ENCODE measurements at regions not wholly inside any gene's neighbourhood (a gene's known extent, or its start where the extent isn't known, plus 50 kb on each side); places are given as distances from the start of the nearest gene placed in this dataset.

DNA sequence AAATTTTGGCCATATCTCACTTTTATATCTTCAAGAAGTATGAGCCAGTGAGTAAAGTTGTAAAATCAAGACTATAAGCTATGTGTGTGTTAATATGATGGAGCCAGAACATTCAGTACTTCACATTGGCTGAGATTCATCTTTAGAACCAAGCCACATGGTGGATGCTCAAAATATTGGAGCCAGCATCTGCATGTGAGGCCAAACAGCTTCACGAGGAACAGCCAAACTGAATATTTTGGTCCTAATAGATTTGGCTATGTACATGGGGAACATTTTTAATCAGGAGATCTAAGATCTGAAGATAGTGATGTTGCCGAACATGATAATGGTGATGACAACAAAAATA is 1089.8 kb downstream of the TUSC7 start:
- FAIRE-seq, result no peak
- Histone ChIP-seq H3K27me3 (ENCODE audit: control insufficient read depth in 2 of 2, insufficient read depth in 2 of 2, low read length in 2 of 2) (no peaks in the 10 kb centered on the region), H3K4me1 (replicated peaks in 1 of 2; ENCODE audit: control insufficient read depth in 2 of 2, insufficient read depth in 2 of 2, low read length in 2 of 2) (no peaks in the 10 kb centered on the region), H3K9me3 (replicated peaks; ENCODE audit: control insufficient read depth, insufficient read depth, low read depth, low read length) (no peaks in the 10 kb centered on the region), H3K4me3 (no peak overlapping the region), H4K20me1 (replicated peaks; ENCODE audit: control insufficient read depth, insufficient read depth, low read length) (no peaks in the 10 kb centered on the region), H3K27ac (ENCODE audit: extremely low read depth, low read depth, low read length) (no peak overlapping the region), H3K36me3 (ENCODE audit: control insufficient read depth, insufficient read depth, low read length) (no peaks in the 10 kb centered on the region), H2AFZ (ENCODE audit: low read depth, low read length) (no peak overlapping the region), H3K4me2 (ENCODE audit: insufficient read depth, low read length) (no peak overlapping the region), H3K79me2 (ENCODE audit: control insufficient read depth, insufficient read depth, low read length) (no peaks in the 10 kb centered on the region), H3K9ac (ENCODE audit: insufficient read depth in 1 of 2, low read depth in 2 of 2, low read length in 2 of 2) (no peak overlapping the region), H3K9me1 (ENCODE audit: control insufficient read depth, insufficient read depth, low read length) (no peaks in the 10 kb centered on the region)
- BruUV-seq (replicated peaks), result no TSS peak
- TF ChIP-seq, protein P1, sequence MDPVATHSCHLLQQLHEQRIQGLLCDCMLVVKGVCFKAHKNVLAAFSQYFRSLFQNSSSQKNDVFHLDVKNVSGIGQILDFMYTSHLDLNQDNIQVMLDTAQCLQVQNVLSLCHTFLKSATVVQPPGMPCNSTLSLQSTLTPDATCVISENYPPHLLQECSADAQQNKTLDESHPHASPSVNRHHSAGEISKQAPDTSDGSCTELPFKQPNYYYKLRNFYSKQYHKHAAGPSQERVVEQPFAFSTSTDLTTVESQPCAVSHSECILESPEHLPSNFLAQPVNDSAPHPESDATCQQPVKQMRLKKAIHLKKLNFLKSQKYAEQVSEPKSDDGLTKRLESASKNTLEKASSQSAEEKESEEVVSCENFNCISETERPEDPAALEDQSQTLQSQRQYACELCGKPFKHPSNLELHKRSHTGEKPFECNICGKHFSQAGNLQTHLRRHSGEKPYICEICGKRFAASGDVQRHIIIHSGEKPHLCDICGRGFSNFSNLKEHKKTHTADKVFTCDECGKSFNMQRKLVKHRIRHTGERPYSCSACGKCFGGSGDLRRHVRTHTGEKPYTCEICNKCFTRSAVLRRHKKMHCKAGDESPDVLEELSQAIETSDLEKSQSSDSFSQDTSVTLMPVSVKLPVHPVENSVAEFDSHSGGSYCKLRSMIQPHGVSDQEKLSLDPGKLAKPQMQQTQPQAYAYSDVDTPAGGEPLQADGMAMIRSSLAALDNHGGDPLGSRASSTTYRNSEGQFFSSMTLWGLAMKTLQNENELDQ (CRISPR knock-in tag; IDR thresholded peaks at IDR 0.05; ENCODE audit: borderline replicate concordance), result no peak
- TF ChIP-seq CTCFL (IDR thresholded peaks at IDR 0.05; ENCODE audit: borderline replicate concordance, insufficient read depth, low read depth, low read length, poor library complexity, severe bottlenecking) (no peak), THRAP3 (IDR thresholded peaks at IDR 0.05; ENCODE audit: borderline replicate concordance) (no peak)
- ChIA-PET POLR2A (no interaction called here), CTCF (ENCODE audit: low intra/inter-chr PET ratio) (no interaction called here)
- no peak for DNase-seq (ENCODE audit: extremely low read depth in 1 of 4, low spot score in 3 of 4)
- ATAC-seq, result no peak
- WGBS (ENCODE audit: insufficient coverage, low coverage, missing lambda C conversion rate), result 0% methylated on average over 2 of the region's 2 CpGs
- in situ Hi-C loops (cut with MboI), result no loop called here
- intact Hi-C loops (cut with micrococcal nuclease), result no loop called here

Data from K562 (cell line).